NCI-H526 treated with DMSO at 0.1 percent for 48 hours (cell line): ENCODE measurements at regions not wholly inside any gene's neighbourhood (a gene's known extent, or its start where the extent isn't known, plus 50 kb on each side); places are given as distances from the start of the nearest gene placed in this dataset.
A peak's percentile ranks its signal among the peaks of the same experiment; 100 is the strongest.
"Not testable (repeated sequence)": the region's sequence is repeated elsewhere in the genome, so short reads cannot be mapped to it uniquely, and the experiment has no call there.

Experiments used
- DNase-seq: peaks from one replicate; lab custom pipeline; 2025; lab: John Stamatoyannopoulos, UW

DNA sequence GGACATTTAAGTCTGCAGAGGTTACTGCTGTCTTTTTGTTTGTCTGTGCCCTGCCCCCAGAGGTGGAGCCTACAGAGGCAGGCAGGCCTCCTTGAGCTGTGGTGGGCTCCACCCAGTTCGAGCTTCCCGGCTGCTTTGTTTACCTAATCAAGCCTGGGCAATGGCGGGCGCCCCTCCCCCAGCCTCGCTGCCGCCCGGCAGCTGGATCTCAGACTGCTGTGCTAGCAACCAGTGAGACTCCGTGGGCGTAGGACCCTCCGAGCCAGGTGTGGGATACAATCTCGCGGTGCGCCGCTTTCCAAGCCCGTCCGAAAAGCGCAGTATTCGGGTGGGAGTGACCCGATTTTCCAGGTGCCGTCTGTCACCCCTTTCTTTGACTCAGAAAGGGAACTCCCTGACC, 198.4 kb upstream of the FERMT1 start:
- not testable (repeated sequence) for DNase-seq

DNA sequence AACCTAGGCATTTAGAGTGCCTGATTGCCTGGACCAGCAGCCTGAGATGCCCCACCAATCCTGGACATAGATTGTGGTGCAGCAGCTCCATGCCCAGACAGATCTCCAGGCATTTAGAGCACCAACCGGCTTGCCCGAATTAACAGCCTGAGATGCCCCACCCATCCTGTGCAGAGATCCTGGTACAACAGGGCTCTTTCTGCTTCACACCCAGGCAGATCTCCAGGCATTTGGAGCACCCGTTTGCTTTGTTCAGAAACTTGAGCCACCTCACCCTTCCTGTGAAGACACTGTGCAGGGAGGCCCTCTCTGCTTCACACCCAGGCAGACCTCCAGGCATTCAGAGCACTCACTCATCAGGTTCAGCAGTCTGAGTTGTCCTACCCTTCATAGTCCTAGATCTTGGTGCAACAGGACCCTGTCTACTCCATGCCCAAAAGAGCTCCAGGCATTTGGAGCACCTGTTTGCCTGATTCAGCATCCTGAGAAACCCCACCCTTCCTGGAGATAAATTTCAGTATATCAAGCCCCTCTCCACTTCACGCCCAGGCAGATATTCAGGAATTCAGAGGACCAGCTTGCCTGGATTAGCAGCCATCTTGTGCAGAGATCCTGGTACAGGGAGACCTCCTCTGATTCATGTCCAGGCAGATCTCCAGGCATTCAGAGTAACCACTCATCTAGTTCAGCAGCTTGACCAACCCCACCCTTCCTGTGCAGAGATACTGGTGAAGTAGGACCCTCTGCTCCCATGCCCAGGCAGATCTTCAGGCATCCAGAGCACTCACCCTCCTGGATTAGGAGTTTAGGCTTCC, 189.2 kb upstream of the FERMT1 start:
- no peak for DNase-seq

DNA sequence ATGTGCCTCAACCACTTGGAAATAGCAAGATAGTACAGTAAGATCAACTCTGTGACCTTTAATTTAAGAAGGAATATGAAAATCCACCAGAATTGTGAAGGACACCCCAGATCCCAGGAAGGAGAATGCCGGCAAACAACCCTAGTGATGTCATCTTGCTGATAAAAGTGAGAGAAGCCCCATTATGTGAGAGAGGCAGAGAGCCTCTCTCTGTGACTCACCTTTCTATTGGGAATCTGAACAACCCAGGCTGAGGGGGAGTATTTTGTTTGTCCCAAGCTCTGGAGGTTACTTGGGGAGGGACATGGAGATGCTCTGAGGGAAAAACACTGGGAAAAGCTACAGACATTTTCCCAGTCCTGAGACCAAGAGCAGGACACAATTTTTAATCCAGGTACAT, 188.3 kb upstream of the FERMT1 start:
- no peak for DNase-seq

DNA sequence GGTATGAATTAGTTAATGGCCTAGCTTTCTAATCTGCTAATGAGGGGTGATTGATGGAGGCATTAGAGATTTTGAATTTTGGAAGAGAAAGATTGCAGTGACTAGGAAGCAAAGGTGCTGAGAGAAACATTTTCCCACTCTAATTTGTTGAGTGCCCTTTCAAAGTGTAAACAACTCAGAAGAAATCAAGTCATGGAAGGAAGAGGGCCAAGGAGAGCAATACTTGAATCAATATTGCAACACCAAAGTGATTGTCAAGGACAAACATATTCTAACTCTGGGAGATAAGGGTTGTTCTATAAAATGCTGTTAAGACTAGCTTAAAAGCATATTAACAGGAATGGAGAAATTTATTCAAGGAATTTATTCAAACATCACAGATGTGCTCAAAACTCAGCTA, 182.7 kb upstream of the FERMT1 start:
- DNase-seq: no peak

DNA sequence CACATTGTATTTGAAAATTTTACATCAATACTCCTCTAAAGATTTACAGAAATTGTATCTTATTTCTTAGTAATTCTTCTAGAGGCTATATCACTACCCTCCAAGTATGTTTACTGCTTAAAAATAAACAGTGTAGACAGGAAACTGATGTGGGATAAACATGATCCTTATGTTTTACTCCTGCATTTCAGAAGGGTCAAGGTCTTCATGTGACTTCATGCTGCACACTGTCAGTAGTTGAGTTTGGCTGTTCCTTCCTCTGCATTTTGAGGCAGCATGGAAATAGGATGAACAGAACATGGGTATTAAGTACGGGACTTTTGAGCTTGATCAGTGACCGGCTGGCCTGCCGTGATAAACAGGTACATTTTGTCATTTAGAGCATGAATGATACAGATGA, 179.2 kb upstream of the FERMT1 start:
- no peak for DNase-seq

DNA sequence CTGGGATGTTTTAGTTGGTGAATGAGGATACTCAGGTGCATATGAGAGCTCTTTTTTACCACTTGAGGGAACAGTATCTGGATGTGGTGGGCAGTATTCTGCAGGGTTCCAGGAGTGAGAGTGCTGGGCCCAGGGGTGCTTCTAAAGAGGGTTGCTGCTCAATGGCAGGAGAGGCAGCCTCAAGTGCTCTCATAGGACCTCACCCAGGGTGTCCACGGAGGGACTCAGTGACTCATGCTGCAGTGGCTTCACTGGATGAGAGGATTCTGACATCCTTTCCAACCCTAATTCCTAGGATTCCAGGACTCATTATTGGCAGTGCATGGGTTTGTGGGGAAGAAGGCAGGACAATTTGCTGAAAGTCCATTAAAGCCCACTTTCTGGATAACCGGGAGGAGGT, 176.6 kb upstream of the FERMT1 start:
- no peak for DNase-seq

DNA sequence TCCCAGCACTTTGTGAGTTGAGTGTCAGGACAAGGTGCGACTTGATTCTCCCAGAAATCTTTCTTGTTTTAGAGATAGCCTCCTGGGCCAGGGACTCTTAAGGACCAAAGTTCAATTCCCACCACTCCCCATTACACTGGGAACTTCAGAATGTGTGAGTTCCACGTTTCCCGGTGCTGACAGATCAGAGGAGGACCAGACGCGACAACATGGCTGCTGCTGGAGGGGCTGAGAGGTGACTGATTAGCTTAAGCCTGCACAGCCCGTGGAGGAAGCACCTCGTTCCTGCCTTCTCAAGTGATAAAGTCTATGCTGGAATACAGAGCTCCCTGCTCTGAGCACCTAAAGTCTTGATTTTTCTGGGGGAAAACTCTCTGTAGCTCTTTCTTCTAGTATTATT, 175.2 kb upstream of the FERMT1 start:
- DNase-seq: no peak

DNA sequence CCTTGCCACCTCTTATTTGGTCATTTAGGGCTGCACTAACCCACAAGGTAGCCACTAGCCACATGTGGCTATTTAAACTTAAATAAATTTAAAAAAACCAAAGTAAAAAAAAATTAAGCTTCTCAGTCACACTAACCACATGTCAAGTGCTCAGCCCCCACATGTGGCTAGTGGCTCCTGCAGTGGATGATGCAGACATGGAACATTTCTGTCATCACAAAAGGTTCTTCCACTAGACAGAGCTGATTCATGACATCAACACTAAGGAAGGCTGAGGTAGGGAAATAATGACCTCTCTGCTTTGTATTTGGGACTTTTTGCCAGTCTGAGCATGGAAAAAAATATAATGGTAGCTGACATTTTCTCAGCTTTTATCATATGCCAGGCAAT, 173.0 kb upstream of the FERMT1 start:
- no peak for DNase-seq

DNA sequence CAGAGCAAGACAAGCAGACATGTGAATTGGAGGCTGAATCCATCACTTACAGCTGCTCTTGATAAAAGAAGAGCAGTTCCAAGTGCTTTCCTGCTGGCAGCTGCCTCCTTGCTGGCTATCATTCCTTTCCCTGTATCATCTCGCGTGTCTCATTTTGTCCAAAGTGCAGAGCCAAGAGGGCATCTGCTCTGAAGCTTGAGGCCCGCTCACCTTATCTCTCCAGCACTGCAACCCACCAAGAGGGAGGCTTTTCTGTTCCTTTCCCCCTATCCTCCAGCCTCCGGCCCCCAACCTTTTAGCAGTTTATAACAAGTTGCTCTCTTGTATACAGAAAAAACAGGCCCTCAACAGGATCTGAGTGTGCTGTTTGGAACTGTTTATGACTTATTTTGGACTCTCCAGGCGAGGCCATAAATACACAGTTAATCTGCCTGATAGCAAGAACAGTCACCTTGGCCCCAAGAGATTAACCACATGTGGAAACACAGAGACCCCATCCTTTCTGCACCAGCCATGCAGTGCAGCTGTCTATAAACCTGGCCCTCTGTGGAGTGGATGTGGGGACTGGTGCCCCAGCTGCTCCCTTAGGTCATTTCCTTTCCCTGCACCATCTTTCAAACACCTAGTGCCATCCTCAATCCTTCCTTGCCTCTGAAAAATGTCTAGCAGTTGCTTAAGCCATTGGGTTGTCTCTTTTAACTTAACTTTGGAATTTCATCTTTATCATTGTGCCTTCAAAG, 172.5 kb upstream of the FERMT1 start:
- DNase-seq: no peak

DNA sequence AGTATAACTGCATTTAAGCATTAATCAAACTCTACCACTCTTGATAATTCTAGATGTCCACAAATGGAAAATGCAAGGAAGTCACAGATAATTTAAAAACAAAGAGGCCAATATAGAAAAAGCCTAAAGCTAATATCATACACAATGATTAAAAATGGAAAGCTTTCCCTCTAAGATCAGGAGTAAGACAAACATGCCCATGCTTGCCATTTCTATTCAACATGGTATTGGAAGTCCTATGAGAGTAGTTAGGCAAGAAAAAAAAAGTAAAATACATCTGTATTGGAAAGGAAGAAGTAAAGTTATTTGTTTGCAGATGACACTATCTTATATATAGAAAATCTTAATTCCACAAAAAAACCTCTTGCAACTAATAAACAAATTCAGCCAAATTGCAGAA, 164.6 kb upstream of the FERMT1 start:
- DNase-seq: no peak

DNA sequence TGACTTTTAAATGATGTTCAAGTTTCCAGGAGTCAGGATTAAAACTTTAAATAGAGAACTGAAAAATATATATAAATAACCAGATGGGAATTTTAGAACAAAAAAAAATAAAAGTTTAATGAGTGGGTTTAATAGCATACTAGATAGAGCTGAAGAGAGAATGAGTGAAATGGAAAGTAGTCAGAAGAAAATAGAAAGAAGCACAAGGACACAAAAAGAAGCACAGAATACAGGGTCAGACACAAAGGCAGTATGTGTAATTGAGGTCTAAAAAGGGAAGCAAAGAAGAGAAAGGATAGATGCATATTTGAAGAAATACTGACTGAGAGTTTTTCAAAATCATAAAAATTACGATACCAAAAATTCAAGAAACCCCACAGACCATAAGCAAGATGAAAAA, 159.8 kb upstream of the FERMT1 start:
- DNase-seq: no peak

DNA sequence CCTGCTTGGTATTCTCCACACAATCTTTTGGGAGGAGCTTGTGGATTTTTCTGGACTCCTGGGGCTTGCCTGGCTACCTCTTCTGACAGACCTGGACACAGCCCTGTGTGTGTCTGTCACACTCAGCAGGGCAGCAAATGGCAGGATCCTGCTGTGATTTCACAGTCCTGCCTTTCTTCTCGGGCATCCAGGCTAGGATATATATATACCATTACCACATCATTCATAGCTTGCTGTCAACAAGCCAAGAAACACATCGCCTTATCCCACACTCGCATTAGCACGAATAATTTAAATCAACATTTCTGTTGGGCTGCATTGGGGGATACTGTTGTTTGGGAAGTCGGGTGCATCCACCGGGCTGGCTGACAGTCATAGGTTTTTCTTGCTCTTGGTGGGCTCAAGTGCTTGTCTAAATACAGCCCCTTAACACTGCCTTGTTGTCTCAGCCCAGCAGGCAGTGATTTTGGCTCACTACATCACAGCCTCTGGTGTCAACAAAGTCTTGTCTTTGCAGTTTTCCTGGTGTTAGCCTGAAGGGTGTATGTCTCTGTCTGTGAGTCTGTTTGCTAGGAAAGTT, 154.9 kb upstream of the FERMT1 start:
- DNase-seq: no peak

DNA sequence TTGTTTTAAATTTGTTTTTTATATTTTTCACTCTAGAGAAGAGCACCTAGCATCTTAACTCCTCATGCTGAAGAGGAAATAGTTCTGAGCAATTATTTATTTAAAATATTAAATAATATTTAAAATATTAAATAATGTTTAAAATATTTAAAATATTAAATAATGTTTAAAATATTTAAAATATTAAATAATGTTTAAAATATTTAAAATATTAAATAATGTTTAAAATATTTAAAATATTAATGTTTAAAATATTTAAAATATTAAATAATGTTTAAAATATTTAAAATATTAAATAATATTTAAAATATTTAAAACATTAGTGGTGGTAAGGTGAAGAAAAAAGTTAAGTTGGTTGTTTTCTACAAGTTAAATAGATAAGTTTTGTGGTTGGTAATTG, 147.6 kb upstream of the FERMT1 start:
- not testable (repeated sequence) for DNase-seq

DNA sequence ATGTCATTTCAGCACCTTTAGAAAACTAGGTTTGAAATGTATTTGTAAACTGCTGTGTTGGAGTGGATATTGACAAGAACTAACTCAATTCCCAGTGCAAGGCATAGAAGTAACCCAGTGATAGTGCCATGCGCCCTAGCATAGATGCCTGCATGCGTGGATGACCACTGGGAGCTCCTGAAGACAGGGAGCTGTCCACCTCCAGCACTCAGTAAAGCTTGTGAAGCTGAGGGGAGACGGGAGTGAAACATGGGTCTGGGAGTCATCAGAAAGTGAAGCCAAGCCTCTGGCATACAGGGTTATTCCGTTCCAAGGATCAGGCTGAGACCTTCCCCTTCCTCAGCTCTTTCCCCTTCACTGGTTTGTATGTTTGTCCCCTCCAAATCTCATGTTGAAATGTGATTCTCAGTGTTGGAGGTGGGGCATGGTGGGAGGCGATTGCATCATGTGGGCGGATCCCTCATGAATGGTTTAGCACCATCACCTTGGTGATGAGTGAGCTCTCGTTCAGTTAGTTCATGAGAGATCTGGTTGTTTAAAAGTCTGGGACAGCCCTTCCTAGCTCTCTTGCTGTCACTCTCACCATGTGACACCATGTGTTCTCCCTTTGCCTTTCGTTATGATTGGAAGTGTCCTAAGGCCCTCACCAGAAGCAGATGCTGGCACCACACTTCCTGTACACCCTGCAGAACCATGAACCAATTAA, 146.5 kb upstream of the FERMT1 start:
- no peak for DNase-seq

DNA sequence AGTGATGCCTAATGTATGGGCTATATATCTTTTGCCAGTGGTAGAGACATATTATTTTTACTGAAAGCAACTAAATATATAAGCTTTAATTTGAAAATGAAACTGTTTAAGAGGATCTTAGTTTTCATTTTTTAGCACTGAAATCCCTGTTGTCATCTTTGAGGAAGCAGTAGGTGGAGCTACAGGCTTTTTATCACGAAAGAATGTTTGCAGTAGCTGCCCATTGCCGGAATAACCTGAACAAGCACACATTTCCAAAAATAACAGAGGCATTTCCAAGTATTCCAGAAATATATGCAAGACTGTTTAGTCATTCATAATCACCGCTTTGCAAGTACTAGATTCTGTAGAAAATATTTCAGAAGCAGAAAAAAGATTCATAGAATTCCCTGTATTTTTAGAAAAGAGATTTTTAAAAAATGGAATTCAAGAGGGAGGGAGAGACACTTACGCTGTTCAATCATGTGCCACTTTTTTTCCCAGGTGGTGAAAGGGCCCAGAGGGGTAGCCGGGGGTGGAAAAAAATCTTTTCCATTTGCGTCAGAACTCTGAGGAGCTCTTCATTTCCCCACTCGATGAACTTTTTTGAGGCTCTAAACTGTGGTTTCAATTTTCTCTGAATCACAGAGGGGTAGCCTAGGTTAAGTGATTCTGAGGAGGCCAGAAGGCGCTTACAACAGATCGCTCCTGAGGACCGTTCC, 142.5 kb upstream of the FERMT1 start:
- peak; percentile 53 for DNase-seq

DNA sequence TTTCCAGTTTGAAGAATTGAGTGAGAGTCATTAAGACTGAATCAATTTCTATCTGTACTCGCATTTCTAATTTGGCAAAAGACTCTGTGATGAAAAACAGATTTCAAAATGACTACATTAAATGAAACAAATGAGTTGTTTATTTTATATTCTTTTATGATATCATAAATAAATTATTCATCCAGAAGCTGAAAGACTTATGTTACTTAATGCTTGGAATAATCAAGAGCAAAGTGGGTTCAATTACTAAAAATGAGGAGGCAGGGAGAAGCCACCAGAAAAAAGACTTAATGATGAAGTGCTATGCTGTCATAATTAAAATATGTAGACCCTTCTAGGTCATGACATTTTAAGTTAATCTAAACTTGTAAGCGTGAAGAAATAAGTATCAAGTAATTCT, 130.6 kb upstream of the FERMT1 start:
- no peak for DNase-seq

DNA sequence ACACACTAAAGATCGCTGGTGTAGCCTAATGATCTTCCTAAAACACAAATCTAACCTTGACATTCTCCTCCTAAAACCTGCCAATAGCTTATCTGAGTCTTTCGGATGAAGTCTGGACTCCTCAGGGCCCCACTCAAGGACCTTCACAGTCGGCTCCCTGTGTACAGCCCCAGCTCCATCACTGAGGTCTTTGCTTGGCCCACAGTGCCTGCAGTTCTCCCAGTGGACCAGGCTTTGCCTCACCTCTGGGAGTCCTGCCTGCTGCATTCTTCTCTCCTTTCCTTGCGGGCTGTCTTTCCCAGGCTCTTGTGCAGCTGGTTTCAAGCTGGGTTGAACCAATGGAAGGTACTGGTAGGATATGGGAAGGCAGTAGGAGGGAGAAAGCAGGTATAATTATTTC, 122.6 kb upstream of the FERMT1 start:
- no peak for DNase-seq

DNA sequence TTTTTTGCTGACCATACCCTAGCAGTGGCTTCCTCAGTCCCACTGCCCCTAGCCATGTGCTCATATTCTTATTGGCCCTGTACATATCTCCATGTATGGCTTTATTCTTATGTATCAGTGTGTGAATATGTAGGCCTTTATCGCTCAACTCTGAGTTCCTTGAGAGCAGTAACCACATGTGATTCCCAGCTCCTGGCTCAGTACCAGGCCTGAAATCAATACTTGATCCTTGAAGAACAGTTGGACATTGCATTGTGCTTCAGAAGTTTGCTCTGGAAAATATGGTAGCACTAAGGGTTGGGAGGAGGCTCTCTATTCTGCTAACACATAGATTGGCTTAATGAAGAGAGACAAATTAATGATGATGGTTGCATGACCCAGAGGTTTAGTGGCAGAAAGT, 118.8 kb upstream of the FERMT1 start:
- no peak for DNase-seq

DNA sequence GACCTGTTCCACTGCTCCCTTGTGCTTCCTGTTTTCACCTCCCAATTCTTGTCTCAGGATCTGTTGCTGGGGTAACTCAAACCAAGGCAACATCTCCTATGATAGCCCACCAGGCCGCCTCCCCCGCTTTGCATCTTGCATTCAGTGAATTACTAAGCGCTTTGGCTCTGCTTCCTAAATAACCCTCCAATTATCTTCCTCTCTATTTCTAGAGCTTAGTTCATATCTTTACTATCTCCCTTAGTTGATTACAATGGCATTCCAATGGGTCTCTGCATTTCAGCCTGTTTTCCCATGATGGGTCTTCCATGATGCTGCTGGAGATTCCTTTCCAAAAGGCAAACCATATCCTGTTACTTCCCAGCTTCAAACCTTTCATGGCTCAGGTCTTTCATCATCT, 117.2 kb upstream of the FERMT1 start:
- no peak for DNase-seq

DNA sequence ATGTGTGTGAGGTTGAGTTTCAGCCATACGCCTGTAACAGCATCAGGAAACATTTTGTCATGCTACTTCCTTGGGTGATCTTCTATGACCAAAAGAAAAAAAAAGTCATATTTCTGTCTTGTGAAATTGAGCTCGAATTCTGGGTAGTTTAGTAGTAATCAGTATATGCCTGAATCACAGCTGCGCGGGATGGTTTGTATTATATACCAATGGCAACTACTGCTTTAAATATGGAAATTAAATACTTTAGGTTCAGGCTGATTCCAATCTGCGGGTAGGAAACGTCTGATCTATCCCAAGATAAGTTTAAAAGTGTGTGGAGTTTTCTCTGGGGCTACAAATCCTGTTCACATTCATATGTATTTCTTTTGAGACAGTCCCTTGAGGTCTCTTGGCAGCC, 115.6 kb upstream of the FERMT1 start:
- no peak for DNase-seq

DNA sequence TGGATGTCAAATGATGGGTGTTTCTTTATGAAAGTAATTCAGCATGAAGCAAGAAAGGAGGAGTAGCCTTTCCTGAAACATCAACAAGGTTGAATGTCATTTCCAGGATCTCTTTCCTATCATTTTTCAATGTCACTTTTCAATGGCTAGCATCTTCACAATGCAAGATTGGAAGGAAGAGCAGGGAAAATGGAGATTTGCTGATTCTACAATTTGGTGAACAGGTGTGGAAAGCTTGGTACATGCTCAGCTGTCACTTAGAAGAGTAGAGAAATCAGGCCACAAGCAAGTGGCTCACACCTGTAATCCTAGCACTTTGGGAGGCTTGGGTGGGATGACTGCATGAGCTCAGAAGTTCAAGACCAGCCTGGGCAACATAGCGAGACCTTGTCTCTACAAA, 112.7 kb upstream of the FERMT1 start:
- DNase-seq: no peak

DNA sequence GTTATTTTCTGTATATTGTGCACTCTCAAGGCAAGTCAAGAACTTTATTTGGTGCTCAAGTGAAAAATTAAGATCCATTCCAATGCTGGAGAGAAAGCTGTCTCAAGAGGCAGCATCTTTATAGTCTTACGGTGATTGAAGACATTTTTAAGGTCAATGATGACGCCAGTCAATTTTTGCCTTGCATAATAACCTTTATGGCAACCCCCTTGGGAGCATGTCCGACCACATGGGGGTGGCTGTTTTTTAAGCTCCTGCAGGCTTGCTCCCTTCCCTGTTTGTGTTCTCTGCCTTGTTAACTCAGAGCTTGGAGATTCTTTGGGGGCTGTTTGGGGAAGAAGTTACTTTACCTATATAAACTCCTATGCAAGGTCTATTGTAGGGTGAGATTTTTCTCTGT, 109.6 kb upstream of the FERMT1 start:
- no peak for DNase-seq
